HUDEP-2 (cell line): ENCODE measurements at regions not wholly inside any gene's neighbourhood (a gene's known extent, or its start where the extent isn't known, plus 50 kb on each side); places are given as distances from the start of the nearest gene placed in this dataset.
"Not testable (repeated sequence)": the region's sequence is repeated elsewhere in the genome, so short reads cannot be mapped to it uniquely, and the experiment has no call there.

ENCODE experiments used
- DNase-seq, 76 experiments: peaks; one replicate each; lab custom pipeline; 2025; ENCODE audit not compliant: unreplicated experiment in 76 of 76; lab: John Stamatoyannopoulos, UW

DNA sequence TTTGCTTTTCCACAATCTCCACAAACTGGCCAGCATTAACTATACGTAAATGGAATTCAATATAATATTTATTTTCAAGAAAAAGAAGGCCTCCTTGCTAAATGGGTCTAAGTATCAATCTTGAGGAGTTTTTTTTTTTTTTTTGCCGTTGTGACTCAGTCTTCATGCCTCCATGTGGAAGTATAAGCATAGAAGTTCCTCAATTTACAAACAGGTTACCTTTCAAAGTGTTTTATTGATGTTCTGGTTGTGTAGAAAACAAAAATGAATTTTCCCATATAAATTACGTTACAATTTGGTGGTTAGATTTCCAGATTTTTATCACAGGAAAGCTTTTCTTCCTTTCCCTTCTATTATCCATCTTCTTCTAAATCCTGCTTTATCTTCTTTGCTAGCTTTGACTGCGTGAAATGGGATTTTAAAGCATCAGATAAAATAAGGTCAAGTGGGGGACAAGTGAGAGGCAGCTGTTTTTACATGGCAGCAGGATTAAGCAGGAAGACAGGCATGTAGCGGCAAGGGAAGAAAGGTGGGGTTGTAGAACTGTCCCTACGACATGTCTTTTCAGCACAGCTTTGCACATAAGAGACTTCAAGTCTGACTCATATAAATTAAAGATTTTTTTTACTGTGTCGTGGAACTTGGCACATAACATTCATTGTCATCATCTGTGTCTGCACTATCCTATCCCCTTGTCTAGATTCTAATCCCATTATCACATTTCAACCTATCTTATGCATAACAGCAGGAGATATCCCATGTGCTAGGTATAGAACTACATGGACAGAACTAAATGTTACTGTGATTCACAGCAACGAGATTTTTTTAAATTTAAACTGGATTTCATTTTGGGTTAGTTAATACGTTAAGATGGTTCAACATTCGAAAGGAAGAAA is 135.3 kb upstream of the FAM3C start:
- no peak for DNase-seq

GRCh38 chr7:121530227-121531174 is 134.4 kb upstream of the FAM3C start:
- DNase-seq = no peak

DNA sequence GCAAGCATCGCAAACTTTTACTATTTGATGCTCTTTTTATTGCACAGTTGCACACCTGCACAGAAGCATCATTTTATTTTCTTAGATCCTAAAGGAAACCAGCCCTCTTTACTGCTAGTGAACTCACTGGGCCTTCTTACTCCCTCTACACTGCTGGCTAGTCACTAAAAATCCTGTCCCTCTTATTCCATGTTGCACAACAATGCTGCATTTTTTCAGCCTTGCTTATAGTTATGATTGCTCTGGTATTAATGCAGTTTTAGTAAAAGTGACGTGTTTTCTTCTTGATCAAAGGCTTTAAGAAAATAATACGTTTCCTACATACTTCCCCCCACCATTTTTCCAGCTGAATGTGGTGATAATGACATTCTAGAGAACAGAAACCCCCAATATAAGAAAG is 132.9 kb upstream of the FAM3C start:
- DNase-seq = no peak

DNA sequence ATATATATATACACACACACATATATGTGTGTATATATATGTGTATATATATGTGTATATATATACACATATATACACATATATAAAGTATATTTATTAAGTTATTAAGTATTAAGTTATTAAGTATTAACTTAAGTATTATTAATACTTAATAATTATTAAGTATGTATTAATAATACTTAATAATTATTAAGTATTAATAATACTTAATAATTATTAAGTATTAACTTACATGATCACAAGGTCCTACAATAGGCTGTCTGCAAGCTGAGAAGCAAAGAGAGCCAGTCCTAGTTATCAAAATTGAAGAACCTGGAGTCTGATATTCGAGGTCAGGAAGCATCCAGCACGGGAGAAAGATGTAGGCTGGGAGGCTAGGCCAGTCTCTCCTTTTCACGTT is 130.1 kb upstream of the FAM3C start:
- DNase-seq = not testable (repeated sequence)

GRCh38 chr7:121525155-121525819 is 129.2 kb upstream of the FAM3C start:
- no peak for DNase-seq

DNA sequence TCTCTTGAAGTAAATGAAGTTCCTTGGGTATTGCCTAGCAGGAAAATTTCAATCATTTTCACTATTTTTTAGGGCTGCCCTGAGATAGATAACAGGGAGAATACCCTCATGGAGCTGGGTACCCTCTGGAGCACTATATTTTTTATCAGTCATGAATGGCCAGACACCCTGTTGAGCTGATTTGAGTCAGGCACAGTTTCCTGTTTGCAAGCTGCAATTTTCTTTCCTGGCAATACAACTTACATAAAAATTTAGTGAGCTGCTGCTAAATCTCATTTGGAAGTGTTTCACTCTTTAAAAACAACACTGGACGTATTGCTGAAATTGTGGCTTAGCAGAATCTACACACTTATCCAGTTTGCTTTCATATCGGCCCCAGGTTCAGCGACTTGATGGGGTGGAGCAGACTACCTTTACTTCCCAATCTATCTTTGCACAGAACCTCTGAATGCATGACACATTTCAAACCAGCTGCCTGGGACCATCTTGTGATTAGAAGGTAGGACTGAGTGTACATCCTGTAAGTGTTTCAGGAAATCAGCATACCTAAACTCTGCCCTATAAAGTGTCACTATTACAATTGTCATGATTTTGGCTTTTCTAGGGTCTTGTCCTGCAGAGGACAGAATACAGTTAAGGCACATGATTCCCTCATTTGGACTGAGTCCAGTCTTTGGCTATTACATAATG is 125.7 kb upstream of the FAM3C start:
- no peak for DNase-seq

DNA sequence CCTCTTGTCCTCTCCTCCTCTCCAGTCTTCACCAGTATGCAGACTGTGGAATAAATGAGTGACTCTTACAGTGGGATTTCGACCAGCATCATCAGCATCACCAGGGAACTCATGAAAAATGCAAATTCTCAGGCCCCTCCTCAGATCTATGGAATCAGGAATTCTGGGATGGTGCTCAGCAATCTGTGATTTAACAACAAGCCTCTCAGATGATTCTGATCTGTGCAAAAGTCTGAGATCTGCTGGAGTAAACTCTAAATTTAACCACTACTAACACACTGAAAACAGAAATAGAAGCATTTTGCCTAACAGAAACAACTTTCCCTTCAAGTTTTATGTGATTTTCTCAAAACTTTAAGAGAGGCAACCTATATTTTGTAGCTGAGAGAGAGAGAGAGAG is 124.8 kb upstream of the FAM3C start:
- no peak for DNase-seq

GRCh38 chr7:121519548-121520521 is 123.7 kb upstream of the FAM3C start:
- no peak for DNase-seq

GRCh38 chr7:121517591-121517990 is 121.5 kb upstream of the FAM3C start:
- DNase-seq = no peak

- no peak for DNase-seq
Measured at GRCh38 chr7:121516821-121517220, 120.7 kb upstream of the FAM3C start.

- DNase-seq = no peak
Measured at GRCh38 chr7:121515630-121516401, 119.7 kb upstream of the FAM3C start.

- DNase-seq = no peak
Measured at GRCh38 chr7:121515229-121515628, 119.1 kb upstream of the FAM3C start.

DNA sequence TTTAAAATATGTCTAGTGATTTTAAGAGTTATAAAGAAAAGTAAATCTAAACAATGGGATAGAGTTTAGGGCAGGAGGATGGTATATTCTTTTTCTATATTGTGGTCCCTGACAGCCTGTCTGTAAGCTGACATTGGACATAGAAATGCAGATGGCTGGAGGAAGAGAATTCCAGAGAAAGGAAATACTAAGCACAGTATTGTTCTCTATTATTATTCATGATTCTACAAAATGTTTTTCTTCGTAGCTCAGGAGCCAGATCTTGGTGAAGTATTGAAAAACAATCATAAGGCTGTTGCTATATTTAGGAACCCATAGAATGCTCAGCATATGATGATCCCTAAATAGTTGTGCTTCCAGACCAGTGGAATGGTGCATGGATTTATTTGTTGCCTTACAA is 117.0 kb upstream of the FAM3C start:
- DNase-seq = no peak

GRCh38 chr7:121510858-121511482 is 114.9 kb upstream of the FAM3C start:
- no peak for DNase-seq

GRCh38 chr7:121510302-121510701 is 114.2 kb upstream of the FAM3C start:
- DNase-seq = peak in 2 of 76 experiments; percentile 2 to 4

DNA sequence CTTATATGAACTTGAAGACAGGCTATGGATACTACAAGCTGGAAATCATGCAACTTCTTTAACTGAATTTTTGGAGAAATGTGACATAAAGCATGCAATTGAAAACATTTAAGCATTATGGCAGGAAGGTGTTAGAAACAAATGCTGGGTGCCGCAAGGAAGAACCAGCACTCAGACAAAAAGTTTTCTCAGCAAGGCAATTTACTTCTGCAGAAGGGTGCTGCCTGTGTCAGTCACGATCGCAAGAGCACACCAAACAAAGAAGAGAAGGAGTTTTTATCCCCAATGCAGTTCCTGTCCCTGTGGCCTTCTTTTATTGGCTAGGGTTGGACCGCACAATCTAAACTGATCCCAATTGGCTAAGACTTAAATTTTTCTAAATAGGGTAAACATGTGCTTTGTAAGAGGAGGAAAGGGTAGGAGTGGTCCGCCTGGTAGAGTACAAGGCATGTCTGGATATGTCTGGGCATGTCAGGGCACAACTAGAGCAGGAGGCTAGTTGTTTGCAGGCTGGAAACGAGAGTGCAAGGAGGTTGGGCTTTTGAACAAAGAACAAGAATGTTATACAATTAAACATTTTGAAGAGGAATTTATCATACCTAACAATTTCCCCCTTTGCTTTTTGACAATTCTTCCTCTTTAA is 109.6 kb upstream of the FAM3C start:
- DNase-seq = no peak

GRCh38 chr7:121505021-121505420 is 108.9 kb upstream of the FAM3C start:
- no peak for DNase-seq

- DNase-seq = no peak
Measured at GRCh38 chr7:121504482-121504881, 108.4 kb upstream of the FAM3C start.
